GM19238 (cell line): ENCODE measurements at regions not wholly inside any gene's neighbourhood (a gene's known extent, or its start where the extent isn't known, plus 50 kb on each side); places are given as distances from the start of the nearest gene placed in this dataset.
"Not testable (repeated sequence)": the region's sequence is repeated elsewhere in the genome, so short reads cannot be mapped to it uniquely, and the experiment has no call there.

Experiments
- DNase-seq: peaks from one replicate; pipeline ENCODE4 v3.0.0; 2011; ENCODE audit warnings: low spot score; ENCODE audit not compliant: insufficient read length

- no peak for DNase-seq
These were observed 748.6 kb upstream of the GBE1 start for GRCh38 chr3:82509951-82510603.

GRCh38 chr3:82509106-82509842 is 747.8 kb upstream of the GBE1 start:
- DNase-seq = no peak

- DNase-seq = no peak
These were observed 744.8 kb upstream of the GBE1 start for GRCh38 chr3:82506204-82506603.

- no peak for DNase-seq
These were observed 743.8 kb upstream of the GBE1 start for GRCh38 chr3:82505079-82505756.

- no peak for DNase-seq
These were observed 736.7 kb upstream of the GBE1 start for GRCh38 chr3:82498186-82498585.

- DNase-seq = no peak
These were observed 735.6 kb upstream of the GBE1 start for GRCh38 chr3:82496890-82497560.

- no peak for DNase-seq
These were observed 734.2 kb upstream of the GBE1 start for GRCh38 chr3:82495655-82496054.

- DNase-seq = no peak
These were observed 733.6 kb upstream of the GBE1 start for GRCh38 chr3:82494977-82495489.

GRCh38 chr3:82493858-82494257 is 732.4 kb upstream of the GBE1 start:
- DNase-seq = no peak

- no peak for DNase-seq
These were observed 713.9 kb upstream of the GBE1 start for GRCh38 chr3:82475306-82475705.

- DNase-seq = no peak
These were observed 713.3 kb upstream of the GBE1 start for GRCh38 chr3:82474711-82475110.

- no peak for DNase-seq
These were observed 712.6 kb upstream of the GBE1 start for GRCh38 chr3:82473864-82474541.

GRCh38 chr3:82467051-82467450 is 705.6 kb upstream of the GBE1 start:
- DNase-seq = no peak

- DNase-seq = no peak
These were observed 701.5 kb upstream of the GBE1 start for GRCh38 chr3:82462977-82463376.

- no peak for DNase-seq
These were observed 699.8 kb upstream of the GBE1 start for GRCh38 chr3:82461049-82461889.

GRCh38 chr3:82448320-82448719 is 686.9 kb upstream of the GBE1 start:
- DNase-seq = no peak

- DNase-seq = not testable (repeated sequence)
These were observed 667.4 kb upstream of the GBE1 start for GRCh38 chr3:82428821-82429220.

GRCh38 chr3:82424031-82424339 is 662.5 kb upstream of the GBE1 start:
- no peak for DNase-seq

- DNase-seq = no peak
These were observed 662.0 kb upstream of the GBE1 start for GRCh38 chr3:82423268-82424030.

GRCh38 chr3:82416830-82417229 is 655.4 kb upstream of the GBE1 start:
- no peak for DNase-seq
